ENCODE measurements at regions not wholly inside any gene's neighbourhood (a gene's known extent, or its start where the extent isn't known, plus 50 kb on each side); places are given as distances from the start of the nearest gene placed in this dataset.

GRCh38 chr16:55184619-55185018 is 139.4 kb upstream of the IRX6 start:
- H3K4ac ChIP-seq (ENCODE audit: low read depth, low read length) = no peak overlapping the region
- H3K4me3 ChIP-seq (ENCODE audit: insufficient read depth, low read depth, low read length) = no peak overlapping the region
- no peaks in the 10 kb centered on the region for H3K36me3 ChIP-seq (ENCODE audit: control insufficient read depth, insufficient read depth, low read length)
- DNase-seq (no peak), ATAC-seq (ENCODE audit: low read depth) (no peak)
- no peak for TF ChIP-seq POLR2A (IDR thresholded peaks at IDR 0.05; ENCODE audit: low read depth, low read length)
- no peak for TF ChIP-seq CHD1 (IDR thresholded peaks at IDR 0.05; ENCODE audit: low read depth, low read length)
- no peak for TF ChIP-seq SMC3 (IDR thresholded peaks at IDR 0.05; ENCODE audit: low read depth, low read length)
- no peak for TF ChIP-seq CTCF (conservative IDR thresholded peaks at IDR 0.05; ENCODE audit: low read depth, low read length)
- no peak for TF ChIP-seq ELK1 (IDR thresholded peaks at IDR 0.05; ENCODE audit: borderline replicate concordance, low read depth, low read length)
- TF ChIP-seq MAFK (IDR thresholded peaks at IDR 0.05; ENCODE audit: low read depth, low read length) = no peak
- no peak for TF ChIP-seq RAD21 (IDR thresholded peaks at IDR 0.05; ENCODE audit: low read length)
- TF ChIP-seq RCOR1 (IDR thresholded peaks at IDR 0.05; ENCODE audit: insufficient replicate concordance, low read length) = no peak
- no peak for TF ChIP-seq RFX5 (IDR thresholded peaks at IDR 0.05; ENCODE audit: low read depth, low read length)
- TF ChIP-seq BHLHE40 (IDR thresholded peaks at IDR 0.05; ENCODE audit: low read depth, low read length) = no peak
- no peak for TF ChIP-seq FOS (IDR thresholded peaks at IDR 0.05; ENCODE audit: low read depth, low read length)
- TF ChIP-seq NFE2L2 (IDR thresholded peaks at IDR 0.05; ENCODE audit: low read depth, low read length) = no peak
- TF ChIP-seq MAZ (IDR thresholded peaks at IDR 0.05; ENCODE audit: borderline replicate concordance, low read depth, low read length) = no peak
- no peak for TF ChIP-seq USF2 (IDR thresholded peaks at IDR 0.05; ENCODE audit: low read depth, low read length)
- no peak for TF ChIP-seq CEBPB (IDR thresholded peaks at IDR 0.05; ENCODE audit: low read depth, low read length)
- TF ChIP-seq MXI1 (IDR thresholded peaks at IDR 0.05; ENCODE audit: borderline replicate concordance, low read depth, low read length) = no peak
- no peak overlapping the region for H2BK5ac ChIP-seq (ENCODE audit: low read depth, low read length, poor library complexity, severe bottlenecking)
- H4K91ac ChIP-seq (ENCODE audit: insufficient read depth, low read depth, low read length) = no peak overlapping the region
- WGBS, 2 experiments (ENCODE audit: extremely low coverage in 2 of 2, insufficient read length in 1 of 2) = no CpG with 5 or more reads among the region's 3 CpGs
- H2AK5ac ChIP-seq (ENCODE audit: low read depth, low read length) = no peak overlapping the region
- intact Hi-C loops (cut with micrococcal nuclease) (no loop called here), dilution Hi-C loops (cut with HindIII; ENCODE audit: low sequenced_read_pairs, unreplicated experiment) (no loop called here), in situ Hi-C loops (cut with MboI; ENCODE audit: low sequenced_read_pairs) (no loop called here)
- no peak overlapping the region for H4K8ac ChIP-seq (ENCODE audit: low read depth in 2 of 2, low read length in 2 of 2)
- no peaks in the 10 kb centered on the region for H3K9me1 ChIP-seq (ENCODE audit: insufficient read depth, low read length)
- H3K27me3 ChIP-seq (ENCODE audit: control insufficient read depth, insufficient read depth, low read length) = no peaks in the 10 kb centered on the region
- H4K5ac ChIP-seq (ENCODE audit: low read depth, low read length) = no peak overlapping the region
- no peak overlapping the region for H2AFZ ChIP-seq (replicated peaks; ENCODE audit: low read length, poor library complexity)
- no peaks in the 10 kb centered on the region for H3K4me1 ChIP-seq (ENCODE audit: control insufficient read depth, insufficient read depth, low read length)
- ChIA-PET POLR2A (ENCODE audit: unreplicated experiment) (interaction anchor here (0.7 kb wide), 1 partner anchor 18 kb away, joined by 28 read pairs; no protein-coding TSS in a partner anchor), CTCF (no interaction called here)
- no peak overlapping the region for H3K23ac ChIP-seq (ENCODE audit: low read depth, low read length)
- no peak overlapping the region for H2BK20ac ChIP-seq (ENCODE audit: low read depth, low read length)
- no peak overlapping the region for H3K56ac ChIP-seq (ENCODE audit: extremely low read depth, insufficient read depth, low read length)
- no peak overlapping the region for H2BK120ac ChIP-seq (ENCODE audit: low read depth, low read length)
- H3K79me1 ChIP-seq (ENCODE audit: low read depth in 1 of 2, low read length in 2 of 2) = no peaks in the 10 kb centered on the region
- H3K14ac ChIP-seq (replicated peaks; ENCODE audit: low read depth, low read length) = no peak overlapping the region
- H4K20me1 ChIP-seq (ENCODE audit: insufficient read depth, low read length) = no peaks in the 10 kb centered on the region
- H2BK15ac ChIP-seq (ENCODE audit: low read depth, low read length) = no peak overlapping the region
- H3K4me2 ChIP-seq (ENCODE audit: low read depth, low read length) = no peak overlapping the region
- BruUV-seq (replicated peaks) = no TSS peak
- peaks cover 3% of the 10 kb centered on the region; the same call in 1 of the 2 replicates for H3K9me3 ChIP-seq (ENCODE audit: control insufficient read depth, insufficient read depth, low read length)
- H3K18ac ChIP-seq (ENCODE audit: low read depth, low read length) = no peak overlapping the region
- H3K9ac ChIP-seq (ENCODE audit: low read depth, low read length) = no peak overlapping the region
- H2AK9ac ChIP-seq (replicated peaks; ENCODE audit: low read depth, low read length, poor library complexity) = no peak overlapping the region
- no peak overlapping the region for H3K27ac ChIP-seq (ENCODE audit: insufficient read depth, low read length)

Measured in IMR-90 (cell line).